H1 (cell line): ENCODE measurements at regions not wholly inside any gene's neighbourhood (a gene's known extent, or its start where the extent isn't known, plus 50 kb on each side); places are given as distances from the start of the nearest gene placed in this dataset.

Source experiments
- CTCF ChIA-PET: fragments of 300-600 bp; sonication (Branson Sonifier 250); formaldehyde crosslinking; loops from one replicate; lab custom pipeline; 2021; ENCODE audit not compliant: partially characterized antibody; lab: Charles Lee
- POLR2A ChIA-PET: fragments of 300-600 bp; sonication (Branson Sonifier 250); formaldehyde crosslinking; loops from one replicate; lab custom pipeline; 2021; ENCODE audit warnings: inconsistent platforms; ENCODE audit not compliant: partially characterized antibody; lab: Charles Lee
- DNase-seq, 2 experiments: peaks; one replicate each; pipeline versions ENCODE4 v3.0.0 to v3.0.0-alpha.2; 2010 to 2022; ENCODE audit warnings: low spot score in 2 of 2, low read depth in 1 of 2, mixed read lengths in 1 of 2
- FAIRE-seq: peaks from 2 replicates; lab custom pipeline; 2011; peaks lifted over from hg19 to GRCh38; lab: Jason Lieb, UNC
- H2AFZ ChIP-seq: 2 replicates; pipeline ENCODE4 v1.8.1; 2012; ENCODE audit warnings: low read length, inconsistent platforms
- H2AK5ac ChIP-seq: 2 replicates; pipeline ENCODE4 v1.6.1; 2013; ENCODE audit warnings: low read depth, low read length
- H2BK120ac ChIP-seq: replicated peaks from 2 replicates; pipeline ENCODE3; 2013; ENCODE audit warnings: low read depth, low read length, inconsistent platforms
- H2BK12ac ChIP-seq: 2 replicates; pipeline ENCODE4 v1.6.1; 2013; ENCODE audit warnings: low read depth, low read length
- H2BK15ac ChIP-seq: 2 replicates; pipeline ENCODE4 v1.6.1; 2013; ENCODE audit warnings: low read length
- H2BK20ac ChIP-seq: 2 replicates; pipeline ENCODE4 v1.6.1; 2013; ENCODE audit warnings: low read length
- H2BK5ac ChIP-seq: 2 replicates; pipeline ENCODE4 v1.6.1; 2013; ENCODE audit warnings: low read depth, low read length
- H3K14ac ChIP-seq: 2 replicates; pipeline ENCODE4 v1.6.1; 2013; ENCODE audit warnings: inconsistent platforms; ENCODE audit not compliant: insufficient read length
- H3K18ac ChIP-seq: 2 replicates; pipeline ENCODE4 v1.6.1; 2013; ENCODE audit warnings: low read length; ENCODE audit errors: extremely low read depth
- H3K23ac ChIP-seq: 2 replicates; pipeline ENCODE4 v1.6.1; 2013; ENCODE audit warnings: inconsistent platforms; ENCODE audit not compliant: insufficient read length
- H3K23me2 ChIP-seq: 2 replicates; pipeline ENCODE4 v1.6.1; 2013; ENCODE audit warnings: low read depth, low read length
- H3K27ac ChIP-seq: 2 replicates; pipeline ENCODE4 v1.6.1; 2011; ENCODE audit warnings: low read depth, low read length, inconsistent platforms
- H3K27me3 ChIP-seq, 4 experiments: replicated peaks in 1 of 4; 1 replicate in 1 of 4; 2 replicates in 3 of 4; pipeline versions ENCODE4 v1.6.1 to v1.8.1; 2011 to 2013; ENCODE audit warnings: low read length in 3 of 4, mild to moderate bottlenecking in 3 of 4, inconsistent platforms in 2 of 4, mixed read lengths in 2 of 4, moderate library complexity in 1 of 4; ENCODE audit not compliant: control insufficient read depth in 3 of 4, insufficient read depth in 3 of 4; ENCODE audit errors: extremely low read depth in 1 of 4
- H3K36me3 ChIP-seq, 4 experiments: 2 replicates each; pipeline versions ENCODE4 v1.6.1 to v1.8.1; 2011 to 2013; ENCODE audit warnings: mild to moderate bottlenecking in 4 of 4, low read length in 3 of 4, moderate library complexity in 2 of 4, control low read depth in 1 of 4, inconsistent platforms in 1 of 4; ENCODE audit not compliant: insufficient read depth in 4 of 4, control insufficient read depth in 2 of 4
- H3K4ac ChIP-seq: replicated peaks from 2 replicates; pipeline ENCODE3; 2013; ENCODE audit warnings: low read length, low read depth, mixed read lengths, inconsistent platforms; ENCODE audit not compliant: insufficient read length
- H3K4me1 ChIP-seq, 4 experiments: replicated peaks in 1 of 4; 1 replicate in 1 of 4; 2 replicates in 3 of 4; pipeline versions ENCODE4 v1.6.1 to v1.8.1; 2011 to 2013; ENCODE audit warnings: low read length in 3 of 4, inconsistent platforms in 2 of 4, mixed read lengths in 1 of 4; ENCODE audit not compliant: insufficient read depth in 4 of 4, control insufficient read depth in 3 of 4
- H3K4me2 ChIP-seq, 2 experiments: 2 replicates each; pipeline versions ENCODE4 v1.6.1 to v1.8.1; 2011 to 2013; ENCODE audit warnings: low read depth in 2 of 2, low read length in 2 of 2, control low read depth in 1 of 2, inconsistent platforms in 1 of 2, mild to moderate bottlenecking in 1 of 2; ENCODE audit not compliant: insufficient read depth in 1 of 2
- H3K4me3 ChIP-seq, 4 experiments: fragments of 200-600, 300-600 bp in 1 of 4; sonication (generic), shearing (Covaris generic), sonication (Bioruptor Twin) in 1 of 4; 2 replicates each; pipeline versions ENCODE4 v1.5.1 to v1.8.1; 2011 to 2016; ENCODE audit warnings: low read length in 4 of 4, low read depth in 3 of 4, control low read depth in 2 of 4, inconsistent platforms in 2 of 4, mild to moderate bottlenecking in 2 of 4, mixed read lengths in 1 of 4, moderate library complexity in 1 of 4; ENCODE audit not compliant: insufficient read depth in 2 of 4; ENCODE audit errors: extremely low read depth in 1 of 4
- H3K56ac ChIP-seq: replicated peaks from 2 replicates; pipeline ENCODE3; 2013; ENCODE audit warnings: low read depth, mild to moderate bottlenecking, mixed read lengths, low read length, inconsistent platforms; ENCODE audit not compliant: insufficient read length
- H3K79me1 ChIP-seq: 2 replicates; pipeline ENCODE4 v1.6.1; 2013; ENCODE audit warnings: low read depth, low read length, control low read depth
- H3K79me2 ChIP-seq, 2 experiments: 2 replicates each; pipeline versions ENCODE4 v1.6.1 to v1.8.1; 2012 to 2013; ENCODE audit warnings: low read length in 2 of 2, mild to moderate bottlenecking in 2 of 2, inconsistent platforms in 1 of 2; ENCODE audit not compliant: insufficient read depth in 2 of 2, control insufficient read depth in 1 of 2
- H3K9ac ChIP-seq, 4 experiments: replicated peaks in 1 of 4; 1 replicate in 1 of 4; 2 replicates in 3 of 4; pipeline versions ENCODE4 v1.6.1 to v1.8.1; 2011 to 2013; ENCODE audit warnings: low read depth in 3 of 4, low read length in 3 of 4, control low read depth in 2 of 4, mild to moderate bottlenecking in 2 of 4, moderate library complexity in 2 of 4, inconsistent platforms in 1 of 4; ENCODE audit errors: extremely low read depth in 1 of 4
- H3K9me3 ChIP-seq, 2 experiments: 2 replicates each; pipeline versions ENCODE4 v1.6.1 to v1.8.1; 2012 to 2013; ENCODE audit warnings: mild to moderate bottlenecking in 2 of 2, moderate library complexity in 2 of 2, control low read depth in 1 of 2, inconsistent platforms in 1 of 2, low read depth in 1 of 2, low read length in 1 of 2, mixed read lengths in 1 of 2; ENCODE audit not compliant: insufficient read depth in 2 of 2
- H4K20me1 ChIP-seq, 2 experiments: replicated peaks in 1 of 2; 2 replicates each; pipeline versions ENCODE3 to v1.8.1; 2011 to 2013; ENCODE audit warnings: inconsistent platforms in 2 of 2, low read length in 2 of 2, mild to moderate bottlenecking in 1 of 2; ENCODE audit not compliant: insufficient read depth in 2 of 2, control insufficient read depth in 1 of 2
- H4K5ac ChIP-seq: 2 replicates; pipeline ENCODE4 v1.6.1; 2013; ENCODE audit warnings: low read length, low read depth, mixed read lengths, inconsistent platforms; ENCODE audit not compliant: insufficient read length
- H4K8ac ChIP-seq: 2 replicates; pipeline ENCODE4 v1.8.0; 2013; ENCODE audit warnings: mild to moderate bottlenecking, moderate library complexity, low read length, inconsistent platforms; ENCODE audit not compliant: insufficient read depth; ENCODE audit errors: extremely low read depth
- H4K91ac ChIP-seq: replicated peaks from 2 replicates; pipeline ENCODE3; 2013; ENCODE audit warnings: low read length, mixed read lengths, inconsistent platforms; ENCODE audit not compliant: insufficient read length
- BCL11A ChIP-seq, 2 experiments: IDR thresholded peaks; one replicate each; pipeline ENCODE4 v1.6.1; 2011; ENCODE audit warnings: low read depth in 2 of 2, low read length in 2 of 2, mild to moderate bottlenecking in 2 of 2
- EGR1 ChIP-seq: IDR thresholded peaks from 2 replicates; pipeline ENCODE4 v1.6.1; 2011; ENCODE audit warnings: low read depth, low read length, borderline replicate concordance
- SIRT6 ChIP-seq: IDR thresholded peaks from one replicate; pipeline ENCODE4 v1.7.1; 2012; ENCODE audit warnings: low read length, inconsistent platforms
- SIX5 ChIP-seq: IDR thresholded peaks from 2 replicates; pipeline ENCODE4 v1.6.1; 2011; ENCODE audit warnings: mild to moderate bottlenecking, low read depth, low read length
- WGBS, 2 experiments: shearing (Covaris generic) in 1 of 2; methylation state at CpG; one replicate each; pipeline versions ENCODE4 v1.1.6 to v1.1.7; 2013 to 2015; ENCODE audit warnings: low lambda C conversion rate in 2 of 2, mixed read lengths in 2 of 2, inconsistent platforms in 1 of 2, low coverage in 1 of 2, missing lambda C conversion rate in 1 of 2; ENCODE audit not compliant: insufficient replicate concordance in 2 of 2, insufficient coverage in 1 of 2, insufficient read length in 1 of 2; ENCODE audit errors: extremely low coverage in 1 of 2, missing lambda C conversion rate in 1 of 2; 5-methylcytosine and 5-hydroxymethylcytosine counted together
- TF ChIP-seq, protein P1 (sequence below), 3 experiments: IDR thresholded peaks; 1 replicate in 2 of 3; 2 replicates in 1 of 3; pipeline versions ENCODE4 v1.5.1 to v1.6.1; 2011; ENCODE audit warnings: low read length in 3 of 3, mild to moderate bottlenecking in 3 of 3, inconsistent platforms in 2 of 3, low read depth in 1 of 3, moderate library complexity in 1 of 3; ENCODE audit not compliant: insufficient read depth in 1 of 3; ENCODE audit errors: control extremely low read depth in 1 of 3
- TF ChIP-seq, protein P2 (sequence below): IDR thresholded peaks from 2 replicates; pipeline ENCODE4 v1.6.1; 2012; ENCODE audit warnings: inconsistent platforms

DNA sequence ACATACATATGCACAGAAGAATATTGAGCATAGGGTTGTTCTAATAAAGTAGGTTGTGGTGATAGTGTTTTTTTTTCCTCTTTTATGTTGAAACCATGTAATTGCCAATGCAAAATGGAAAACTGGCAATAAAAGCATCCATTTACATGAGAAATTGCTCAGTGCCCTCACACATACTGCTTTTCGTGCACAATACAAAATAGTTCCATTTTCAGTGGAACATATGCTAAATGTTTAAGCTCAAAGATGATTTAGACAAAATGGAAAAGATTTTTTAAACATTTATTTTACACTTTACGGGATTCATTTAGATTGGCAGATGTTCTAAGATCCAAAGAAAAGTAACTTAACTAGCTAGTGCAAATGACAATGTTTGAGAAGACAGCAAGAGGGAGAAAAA is 678.1 kb upstream of the MANEA start:
- Histone ChIP-seq H3K4ac (no peak overlapping the region), H3K27ac (no peak overlapping the region), H3K79me1 (no peaks in the 10 kb centered on the region), H3K79me2 (no peaks in the 10 kb centered on the region), H3K56ac (no peak overlapping the region), H2BK20ac (no peak overlapping the region), H3K23ac (no peak overlapping the region), H2BK15ac (no peak overlapping the region), H3K4me1 (no peaks in the 10 kb centered on the region), H4K20me1 (no peaks in the 10 kb centered on the region), H2AFZ (no peak overlapping the region), H4K91ac (no peak overlapping the region), H3K18ac (no peak overlapping the region), H2BK12ac (no peak overlapping the region), H2BK5ac (no peak overlapping the region), H3K27me3 (no peaks in the 10 kb centered on the region), H3K4me2 (no peak overlapping the region), H3K9ac (no peak overlapping the region), H3K4me3 (no peak overlapping the region), H3K23me2 (no peaks in the 10 kb centered on the region), H4K5ac (no peak overlapping the region), H3K14ac (no peak overlapping the region), H4K8ac (no peak overlapping the region), H3K9me3 (no peaks in the 10 kb centered on the region), H2BK120ac (no peak overlapping the region), H3K36me3 (no peaks in the 10 kb centered on the region), H2AK5ac (no peak overlapping the region)
- POLR2A ChIA-PET: no interaction called here
- CTCF ChIA-PET: interaction anchor here (0.6 kb wide), 1 partner anchor 930 kb away, joined by 3 read pairs; no protein-coding TSS in a partner anchor
- FAIRE-seq (no peak), DNase-seq (no peak)
- WGBS, 2 experiments: 89% methylated on average over 2 of the region's 2 CpGs; no CpG with 5 or more reads in 1 of the 2 experiments
- no peak for TF ChIP-seq EGR1
- TF ChIP-seq, protein P1, sequence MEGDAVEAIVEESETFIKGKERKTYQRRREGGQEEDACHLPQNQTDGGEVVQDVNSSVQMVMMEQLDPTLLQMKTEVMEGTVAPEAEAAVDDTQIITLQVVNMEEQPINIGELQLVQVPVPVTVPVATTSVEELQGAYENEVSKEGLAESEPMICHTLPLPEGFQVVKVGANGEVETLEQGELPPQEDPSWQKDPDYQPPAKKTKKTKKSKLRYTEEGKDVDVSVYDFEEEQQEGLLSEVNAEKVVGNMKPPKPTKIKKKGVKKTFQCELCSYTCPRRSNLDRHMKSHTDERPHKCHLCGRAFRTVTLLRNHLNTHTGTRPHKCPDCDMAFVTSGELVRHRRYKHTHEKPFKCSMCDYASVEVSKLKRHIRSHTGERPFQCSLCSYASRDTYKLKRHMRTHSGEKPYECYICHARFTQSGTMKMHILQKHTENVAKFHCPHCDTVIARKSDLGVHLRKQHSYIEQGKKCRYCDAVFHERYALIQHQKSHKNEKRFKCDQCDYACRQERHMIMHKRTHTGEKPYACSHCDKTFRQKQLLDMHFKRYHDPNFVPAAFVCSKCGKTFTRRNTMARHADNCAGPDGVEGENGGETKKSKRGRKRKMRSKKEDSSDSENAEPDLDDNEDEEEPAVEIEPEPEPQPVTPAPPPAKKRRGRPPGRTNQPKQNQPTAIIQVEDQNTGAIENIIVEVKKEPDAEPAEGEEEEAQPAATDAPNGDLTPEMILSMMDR (IDR thresholded peaks at IDR 0.05; ENCODE audit: control extremely low read depth in 1 of 3, insufficient read depth in 1 of 3, low read depth in 1 of 3, low read length in 3 of 3): no peak
- no peak for TF ChIP-seq SIRT6
- TF ChIP-seq BCL11A (IDR thresholded peaks at IDR 0.05; ENCODE audit: low read depth in 2 of 2, low read length in 2 of 2): no peak
- TF ChIP-seq SIX5: no peak
- TF ChIP-seq, protein P2, sequence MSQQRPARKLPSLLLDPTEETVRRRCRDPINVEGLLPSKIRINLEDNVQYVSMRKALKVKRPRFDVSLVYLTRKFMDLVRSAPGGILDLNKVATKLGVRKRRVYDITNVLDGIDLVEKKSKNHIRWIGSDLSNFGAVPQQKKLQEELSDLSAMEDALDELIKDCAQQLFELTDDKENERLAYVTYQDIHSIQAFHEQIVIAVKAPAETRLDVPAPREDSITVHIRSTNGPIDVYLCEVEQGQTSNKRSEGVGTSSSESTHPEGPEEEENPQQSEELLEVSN: no peak
